Coronary artery (tissue), 2 donors: ENCODE measurements at regions not wholly inside any gene's neighbourhood (a gene's known extent, or its start where the extent isn't known, plus 50 kb on each side); places are given as distances from the start of the nearest gene placed in this dataset.

ENCODE experiments used
- DNase-seq: peaks from one replicate; pipeline ENCODE4 v3.0.0-alpha.2; 2017; ENCODE audit warnings: low spot score
- H3K27ac ChIP-seq, 2 donors: fragments of 200-600 bp; sonication (generic); one replicate each; pipeline ENCODE4 v1.5.1; 2016 to 2019
- H3K4me3 ChIP-seq: fragments of 200-600 bp; sonication (generic); 2 replicates; pipeline ENCODE4 v1.5.1; 2016; ENCODE audit warnings: mild to moderate bottlenecking, moderate library complexity
- CTCF ChIP-seq: fragments of 200-600 bp; sonication (generic); IDR thresholded peaks from one replicate; pipeline ENCODE4 v1.5.1; 2019; ENCODE audit warnings: antibody characterized with exemption

GRCh38 chr2:147679191-147679954 is 165.5 kb upstream of the ACVR2A start:
- no peak for TF ChIP-seq CTCF
- no peak for DNase-seq
- Histone ChIP-seq H3K4me3 (no peak overlapping the region), H3K27ac (no peak overlapping the region)

- no peak for DNase-seq
- Histone ChIP-seq H3K27ac (no peak overlapping the region), H3K4me3 (no peak overlapping the region)
- TF ChIP-seq CTCF = no peak
These were observed 179.7 kb upstream of the ACVR2A start for GRCh38 chr2:147665105-147665504.

- H3K4me3 ChIP-seq = no peak overlapping the region
- no peak overlapping the region for H3K27ac ChIP-seq
- TF ChIP-seq CTCF = no peak
- no peak for DNase-seq
These were observed 180.9 kb upstream of the ACVR2A start for GRCh38 chr2:147663962-147664361.

- Histone ChIP-seq H3K27ac (no peak overlapping the region), H3K4me3 (no peak overlapping the region)
- TF ChIP-seq CTCF = no peak
- DNase-seq = no peak
These were observed 181.5 kb upstream of the ACVR2A start for GRCh38 chr2:147663153-147663961.

- no peak for TF ChIP-seq CTCF
- Histone ChIP-seq H3K27ac (no peak overlapping the region), H3K4me3 (no peak overlapping the region)
- DNase-seq = no peak
These were observed 182.6 kb upstream of the ACVR2A start for GRCh38 chr2:147662221-147662620.

GRCh38 chr2:147660680-147661079 is 184.1 kb upstream of the ACVR2A start:
- no peak overlapping the region for H3K27ac ChIP-seq
- DNase-seq = no peak
- H3K4me3 ChIP-seq = no peak overlapping the region
- TF ChIP-seq CTCF = no peak

GRCh38 chr2:147659051-147659450 is 185.8 kb upstream of the ACVR2A start:
- no peak overlapping the region for H3K27ac ChIP-seq
- no peak for TF ChIP-seq CTCF
- DNase-seq = no peak

More at GRCh38 chr2:147659051-147659450, 185.8 kb upstream of the ACVR2A start:
- no peak overlapping the region for H3K4me3 ChIP-seq
